Left ventricle myocardium inferior (tissue), 1 donor: ENCODE measurements at regions not wholly inside any gene's neighbourhood (a gene's known extent, or its start where the extent isn't known, plus 50 kb on each side); places are given as distances from the start of the nearest gene placed in this dataset.
A peak's percentile ranks its signal among the peaks of the same experiment; 100 is the strongest.

Experiments
- DNase-seq: peaks from one replicate; pipeline ENCODE4 v3.0.0-alpha.2; 2020
- H3K27ac ChIP-seq: fragments of 200-600 bp; replicated peaks from 2 replicates; pipeline ENCODE4 v1.8.0; 2021
- H3K27me3 ChIP-seq: fragments of 200-600 bp; 2 replicates; pipeline ENCODE4 v1.8.0; 2021; ENCODE audit warnings: low read depth
- H3K36me3 ChIP-seq: fragments of 200-600 bp; 2 replicates; pipeline ENCODE4 v1.8.0; 2021
- H3K4me1 ChIP-seq: fragments of 200-600 bp; 2 replicates; pipeline ENCODE4 v1.8.0; 2021
- H3K4me3 ChIP-seq: fragments of 200-600 bp; 2 replicates; pipeline ENCODE4 v1.8.0; 2021; ENCODE audit warnings: mild to moderate bottlenecking, moderate library complexity
- H3K9me3 ChIP-seq: fragments of 200-600 bp; replicated peaks from 2 replicates; pipeline ENCODE4 v1.8.0; 2021
- CTCF ChIP-seq: fragments of 200-600 bp; IDR thresholded peaks from 2 replicates; pipeline ENCODE4 v1.8.0; 2021; ENCODE audit warnings: antibody characterized with exemption, mild to moderate bottlenecking, borderline replicate concordance
- intact Hi-C: fragments of 100-400 bp; cut with micrococcal nuclease; formaldehyde crosslinking; loops from one replicate; pipeline ENCODE4 v1.11.0; 2022
- donor health status: DM: no; HTN: yes; CAD: no; lungs with severe emphysema.

GRCh38 chr4:98748609-98749008, 90.2 kb upstream of the TSPAN5 start:
- no peak for TF ChIP-seq CTCF
- intact Hi-C loops, result no loop called here
- Histone ChIP-seq H3K9me3 (no peaks in the 10 kb centered on the region), H3K27me3 (no peaks in the 10 kb centered on the region), H3K4me3 (no peak overlapping the region), H3K4me1 (no peaks in the 10 kb centered on the region), H3K36me3 (no peaks in the 10 kb centered on the region), H3K27ac (no peak overlapping the region)
- no peak for DNase-seq

GRCh38 chr4:98747393-98748091, 89.1 kb upstream of the TSPAN5 start:
- Histone ChIP-seq H3K27ac (no peak overlapping the region), H3K4me3 (no peak overlapping the region), H3K27me3 (no peaks in the 10 kb centered on the region), H3K36me3 (no peaks in the 10 kb centered on the region), H3K4me1 (no peaks in the 10 kb centered on the region), H3K9me3 (no peaks in the 10 kb centered on the region)
- intact Hi-C loops, result no loop called here
- TF ChIP-seq CTCF, result no peak
- DNase-seq, result no peak

GRCh38 chr4:98746936-98747335, 88.5 kb upstream of the TSPAN5 start:
- no peak for TF ChIP-seq CTCF
- Histone ChIP-seq H3K27me3 (no peaks in the 10 kb centered on the region), H3K27ac (no peak overlapping the region), H3K36me3 (no peaks in the 10 kb centered on the region), H3K4me1 (no peaks in the 10 kb centered on the region), H3K4me3 (no peak overlapping the region), H3K9me3 (no peaks in the 10 kb centered on the region)
- DNase-seq, result no peak
- intact Hi-C loops, result no loop called here

- intact Hi-C loops, result no loop called here
- H3K36me3 ChIP-seq, result no peaks in the 10 kb centered on the region
- H3K4me1 ChIP-seq, result no peaks in the 10 kb centered on the region
- H3K9me3 ChIP-seq, result no peaks in the 10 kb centered on the region
- DNase-seq, result no peak
- no peak for TF ChIP-seq CTCF
- H3K27ac ChIP-seq, result no peak overlapping the region
- no peaks in the 10 kb centered on the region for H3K27me3 ChIP-seq
- H3K4me3 ChIP-seq, result no peak overlapping the region
Observed at GRCh38 chr4:98746530-98746929, 88.1 kb upstream of the TSPAN5 start.

- no peak for DNase-seq
- intact Hi-C loops, result no loop called here
Observed at GRCh38 chr4:98745366-98745765, 87.0 kb upstream of the TSPAN5 start.

More at GRCh38 chr4:98745366-98745765, 87.0 kb upstream of the TSPAN5 start:
- no peaks in the 10 kb centered on the region for H3K9me3 ChIP-seq
- H3K36me3 ChIP-seq, result no peaks in the 10 kb centered on the region
- peak; percentile 48 for TF ChIP-seq CTCF
- H3K27me3 ChIP-seq, result no peaks in the 10 kb centered on the region
- no peak overlapping the region for H3K27ac ChIP-seq
- no peaks in the 10 kb centered on the region for H3K4me1 ChIP-seq
- H3K4me3 ChIP-seq, result no peak overlapping the region
